Glutamatergic neuron (in vitro differentiated cells): ENCODE measurements at regions not wholly inside any gene's neighbourhood (a gene's known extent, or its start where the extent isn't known, plus 50 kb on each side); places are given as distances from the start of the nearest gene placed in this dataset.

ENCODE experiments used
- DNase-seq: peaks from one replicate; pipeline ENCODE4 v3.0.0; 2022
- H3K27ac Mint-ChIP-seq: one replicate; pipeline ENCODE4 v1.8.0; 2020; ENCODE audit warnings: mild to moderate bottlenecking, mixed read lengths, inconsistent platforms; ENCODE audit not compliant: unreplicated experiment
- H3K27me3 Mint-ChIP-seq: one replicate; pipeline ENCODE4 v1.8.0; 2020; ENCODE audit warnings: mild to moderate bottlenecking, moderate library complexity, mixed read lengths, inconsistent platforms; ENCODE audit not compliant: unreplicated experiment
- H3K36me3 Mint-ChIP-seq: one replicate; pipeline ENCODE4 v1.8.0; 2020; ENCODE audit warnings: mild to moderate bottlenecking, mixed read lengths, inconsistent platforms; ENCODE audit not compliant: unreplicated experiment
- H3K4me1 Mint-ChIP-seq: one replicate; pipeline ENCODE4 v1.8.0; 2020; ENCODE audit warnings: mild to moderate bottlenecking, low read depth, mixed read lengths, inconsistent platforms; ENCODE audit not compliant: unreplicated experiment
- H3K4me3 Mint-ChIP-seq: one replicate; pipeline ENCODE4 v1.8.0; 2020; ENCODE audit warnings: mild to moderate bottlenecking, mixed read lengths, inconsistent platforms; ENCODE audit not compliant: unreplicated experiment
- H3K9me3 Mint-ChIP-seq: one replicate; pipeline ENCODE4 v1.8.0; 2020; ENCODE audit warnings: mild to moderate bottlenecking, moderate library complexity, mixed read lengths, inconsistent platforms; ENCODE audit not compliant: unreplicated experiment
- TF ChIP-seq, protein P1 (sequence below): fragments of 200-600 bp; sonication (generic); IDR thresholded peaks from one replicate; pipeline ENCODE4 v1.5.0; 2021; ENCODE audit not compliant: partially characterized antibody, unreplicated experiment

DNA sequence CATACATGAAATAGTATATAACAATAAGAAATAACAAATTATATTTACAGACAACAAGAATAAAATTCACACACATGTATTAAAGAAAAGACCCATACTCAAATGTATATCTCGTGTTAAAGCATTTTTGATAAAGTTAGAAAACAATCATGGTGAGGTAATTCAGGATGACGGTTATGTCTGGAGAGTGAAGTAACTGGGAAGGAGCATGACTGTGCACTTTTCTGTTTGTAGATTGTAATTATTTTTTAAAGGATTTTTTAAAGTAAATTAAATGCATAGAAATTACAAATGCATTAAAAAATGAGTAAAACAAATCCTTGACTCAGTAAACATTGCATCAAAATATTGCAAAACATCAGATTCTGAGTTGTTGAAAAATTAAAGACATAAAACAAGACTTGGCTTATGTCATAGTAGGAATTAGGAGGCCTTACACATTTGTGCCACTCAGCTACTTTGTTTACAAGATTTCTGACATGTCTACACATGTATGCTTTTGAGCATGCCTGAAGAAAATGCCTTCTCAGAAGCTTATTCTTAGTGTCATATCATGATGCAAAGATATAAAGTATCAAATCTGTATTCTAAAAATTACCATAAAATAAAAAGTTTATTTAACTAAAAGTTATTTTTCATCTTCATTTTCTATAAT is 1325.1 kb downstream of the SLC16A7 start:
- Mint-ChIP-seq H3K27me3 (no peaks in the 10 kb centered on the region), H3K27ac (no peak overlapping the region), H3K9me3 (no peaks in the 10 kb centered on the region), H3K36me3 (no peaks in the 10 kb centered on the region), H3K4me1 (peaks cover 2% of the 10 kb centered on the region), H3K4me3 (no peak overlapping the region)
- no peak for DNase-seq
- TF ChIP-seq, protein P1, sequence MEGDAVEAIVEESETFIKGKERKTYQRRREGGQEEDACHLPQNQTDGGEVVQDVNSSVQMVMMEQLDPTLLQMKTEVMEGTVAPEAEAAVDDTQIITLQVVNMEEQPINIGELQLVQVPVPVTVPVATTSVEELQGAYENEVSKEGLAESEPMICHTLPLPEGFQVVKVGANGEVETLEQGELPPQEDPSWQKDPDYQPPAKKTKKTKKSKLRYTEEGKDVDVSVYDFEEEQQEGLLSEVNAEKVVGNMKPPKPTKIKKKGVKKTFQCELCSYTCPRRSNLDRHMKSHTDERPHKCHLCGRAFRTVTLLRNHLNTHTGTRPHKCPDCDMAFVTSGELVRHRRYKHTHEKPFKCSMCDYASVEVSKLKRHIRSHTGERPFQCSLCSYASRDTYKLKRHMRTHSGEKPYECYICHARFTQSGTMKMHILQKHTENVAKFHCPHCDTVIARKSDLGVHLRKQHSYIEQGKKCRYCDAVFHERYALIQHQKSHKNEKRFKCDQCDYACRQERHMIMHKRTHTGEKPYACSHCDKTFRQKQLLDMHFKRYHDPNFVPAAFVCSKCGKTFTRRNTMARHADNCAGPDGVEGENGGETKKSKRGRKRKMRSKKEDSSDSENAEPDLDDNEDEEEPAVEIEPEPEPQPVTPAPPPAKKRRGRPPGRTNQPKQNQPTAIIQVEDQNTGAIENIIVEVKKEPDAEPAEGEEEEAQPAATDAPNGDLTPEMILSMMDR: no peak

- Mint-ChIP-seq H3K36me3 (no peaks in the 10 kb centered on the region), H3K4me3 (no peak overlapping the region), H3K27ac (no peak overlapping the region), H3K9me3 (no peaks in the 10 kb centered on the region), H3K4me1 (peaks cover 2% of the 10 kb centered on the region), H3K27me3 (no peaks in the 10 kb centered on the region)
- no peak for DNase-seq
- TF ChIP-seq, protein P1: no peak
Observed at GRCh38 chr12:60921541-60921940, 1325.7 kb downstream of the SLC16A7 start.

GRCh38 chr12:60926256-60926655 is 1330.4 kb downstream of the SLC16A7 start:
- no peaks in the 10 kb centered on the region for H3K9me3 Mint-ChIP-seq
- no peak overlapping the region for H3K4me3 Mint-ChIP-seq
- peaks cover 2% of the 10 kb centered on the region for H3K4me1 Mint-ChIP-seq
- H3K36me3 Mint-ChIP-seq: no peaks in the 10 kb centered on the region
- no peak for DNase-seq
- H3K27ac Mint-ChIP-seq: no peak overlapping the region
- no peaks in the 10 kb centered on the region for H3K27me3 Mint-ChIP-seq
- TF ChIP-seq, protein P1: no peak

DNA sequence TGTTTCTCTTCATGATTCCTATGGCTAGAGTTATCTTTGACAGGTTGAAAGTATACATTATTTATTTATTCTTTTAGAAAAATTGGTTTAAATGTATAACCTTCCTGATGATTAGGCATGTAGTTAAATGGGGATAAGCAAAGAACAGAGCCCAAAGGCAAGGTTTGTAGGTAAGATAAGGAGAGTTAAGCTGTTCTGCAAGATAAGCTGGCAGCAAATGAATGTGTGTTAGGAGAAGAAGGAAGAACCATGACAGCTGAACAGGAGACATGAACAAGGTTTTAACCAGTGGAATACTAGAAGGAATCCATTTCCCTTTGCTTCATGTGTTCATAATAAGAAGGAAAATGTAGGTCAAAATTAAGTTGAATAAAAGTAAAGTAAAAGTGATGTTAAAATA is 1330.1 kb upstream of the USP15 start:
- no peak for DNase-seq
- TF ChIP-seq, protein P1: no peak
- Mint-ChIP-seq H3K36me3 (peaks cover 7% of the 10 kb centered on the region), H3K4me3 (no peak overlapping the region), H3K27me3 (no peaks in the 10 kb centered on the region), H3K9me3 (no peaks in the 10 kb centered on the region), H3K4me1 (no peaks in the 10 kb centered on the region), H3K27ac (no peak overlapping the region)

DNA sequence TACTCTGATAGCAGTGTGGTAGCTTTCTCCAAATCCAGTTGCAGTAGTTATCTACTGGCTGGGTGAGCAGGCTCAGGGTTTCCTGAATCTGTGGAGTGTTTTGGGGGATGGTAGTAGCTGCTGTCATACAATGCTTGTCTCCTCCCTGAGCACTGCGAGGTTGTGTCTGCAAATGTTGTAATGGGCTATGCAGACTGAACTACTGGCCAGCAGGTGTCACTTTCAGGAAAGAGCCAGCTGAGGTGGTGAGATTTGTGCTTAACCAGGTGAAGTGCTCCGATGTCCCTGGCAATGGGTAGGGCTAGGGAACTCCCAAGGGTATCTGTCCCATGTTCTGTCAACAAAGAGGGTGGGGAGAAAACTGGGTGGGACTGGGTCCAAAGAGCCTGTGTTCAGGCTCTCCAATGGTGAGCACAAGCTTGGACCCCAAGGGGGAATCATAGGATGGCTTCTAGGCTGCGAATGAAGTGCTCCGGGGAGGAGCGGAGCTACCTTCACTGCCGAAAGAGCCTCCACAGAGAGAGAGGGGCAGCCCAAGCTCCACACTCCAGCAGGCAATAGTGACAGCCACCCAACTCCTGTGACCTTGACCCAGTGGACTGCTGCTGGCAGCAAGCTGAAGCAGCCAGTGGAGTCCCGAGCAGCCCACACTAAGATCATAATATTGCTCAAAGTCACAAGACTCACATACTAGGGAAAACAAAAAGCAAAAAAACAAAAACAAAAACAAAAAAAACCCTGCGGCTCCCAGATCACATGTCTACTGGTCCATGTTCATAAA is 1324.0 kb upstream of the USP15 start:
- no peak for DNase-seq
- H3K4me1 Mint-ChIP-seq: no peaks in the 10 kb centered on the region

More for the DNA sequence above, 1324.0 kb upstream of the USP15 start:
- TF ChIP-seq, protein P1: no peak
- H3K4me3 Mint-ChIP-seq: no peak overlapping the region
- H3K9me3 Mint-ChIP-seq: no peaks in the 10 kb centered on the region
- H3K27me3 Mint-ChIP-seq: no peaks in the 10 kb centered on the region
- H3K27ac Mint-ChIP-seq: no peak overlapping the region
- peaks cover 7% of the 10 kb centered on the region for H3K36me3 Mint-ChIP-seq
